Neuronal stem cell (in vitro differentiated cells): ENCODE measurements at regions not wholly inside any gene's neighbourhood (a gene's known extent, or its start where the extent isn't known, plus 50 kb on each side); places are given as distances from the start of the nearest gene placed in this dataset.

ENCODE experiments used
- DNase-seq: peaks from one replicate; pipeline ENCODE4 v3.0.0-alpha.2; 2013; ENCODE audit warnings: low spot score
- H2AFZ ChIP-seq: one replicate; pipeline ENCODE4 v1.6.1; 2013; ENCODE audit warnings: mild to moderate bottlenecking, low read length, inconsistent platforms
- H2AK5ac ChIP-seq: 2 replicates; pipeline ENCODE4 v1.6.1; 2013; ENCODE audit warnings: low read depth, mild to moderate bottlenecking, inconsistent platforms, low read length, moderate library complexity, mixed read lengths
- H2BK120ac ChIP-seq: 2 replicates; pipeline ENCODE4 v1.6.1; 2013; ENCODE audit warnings: low read depth, mild to moderate bottlenecking, inconsistent platforms, low read length, moderate library complexity, mixed read lengths
- H2BK12ac ChIP-seq: one replicate; pipeline ENCODE4 v1.6.1; 2013; ENCODE audit warnings: low read length, inconsistent platforms
- H2BK15ac ChIP-seq: 2 replicates; pipeline ENCODE4 v1.6.1; 2013; ENCODE audit warnings: mild to moderate bottlenecking, low read length, inconsistent platforms, mixed read lengths
- H2BK5ac ChIP-seq: one replicate; pipeline ENCODE4 v1.6.1; 2013; ENCODE audit warnings: inconsistent platforms, mild to moderate bottlenecking, low read length, moderate library complexity
- H3K14ac ChIP-seq: one replicate; pipeline ENCODE4 v1.6.1; 2013; ENCODE audit warnings: low read length, inconsistent platforms
- H3K18ac ChIP-seq: 2 replicates; pipeline ENCODE4 v1.6.1; 2013; ENCODE audit warnings: low read length, inconsistent platforms
- H3K23ac ChIP-seq: 2 replicates; pipeline ENCODE4 v1.6.1; 2013; ENCODE audit warnings: low read depth, mild to moderate bottlenecking, mixed read lengths, low read length, inconsistent platforms; ENCODE audit not compliant: poor library complexity
- H3K27ac ChIP-seq: replicated peaks from 3 replicates; pipeline ENCODE4 v1.5.1; 2013; ENCODE audit warnings: low read length, inconsistent platforms
- H3K27me3 ChIP-seq, 3 experiments: 2 replicates each; pipeline ENCODE4 v1.6.1; 2013; ENCODE audit warnings: low read length in 3 of 3, mild to moderate bottlenecking in 2 of 3, inconsistent platforms in 1 of 3, low read depth in 1 of 3, mixed read lengths in 1 of 3, moderate library complexity in 1 of 3; ENCODE audit not compliant: control insufficient read depth in 3 of 3, insufficient read depth in 3 of 3
- H3K36me3 ChIP-seq, 2 donors: replicated peaks in 1 of 2; 2 replicates each; pipeline ENCODE4 v1.6.1; 2013; ENCODE audit warnings: low read length in 2 of 2; ENCODE audit not compliant: control insufficient read depth in 2 of 2, insufficient read depth in 2 of 2
- H3K4ac ChIP-seq: 2 replicates; pipeline ENCODE4 v1.6.1; 2013; ENCODE audit warnings: inconsistent platforms, mild to moderate bottlenecking, low read length, moderate library complexity
- H3K4me1 ChIP-seq, 2 donors: 1 replicate in 1 of 2; 2 replicates in 1 of 2; pipeline ENCODE4 v1.6.1; 2013; ENCODE audit warnings: low read length in 2 of 2, low read depth in 1 of 2; ENCODE audit not compliant: control insufficient read depth in 2 of 2, insufficient read depth in 1 of 2
- H3K4me2 ChIP-seq: one replicate; pipeline ENCODE4 v1.6.1; 2013; ENCODE audit warnings: mild to moderate bottlenecking, low read length, inconsistent platforms; ENCODE audit not compliant: insufficient read depth, poor library complexity, severe bottlenecking
- H3K4me3 ChIP-seq, 2 donors: 2 replicates each; pipeline ENCODE4 v1.5.1; 2013; ENCODE audit warnings: low read length in 2 of 2, mild to moderate bottlenecking in 2 of 2, inconsistent platforms in 1 of 2, moderate library complexity in 1 of 2
- H3K79me1 ChIP-seq: one replicate; pipeline ENCODE4 v1.6.1; 2013; ENCODE audit warnings: low read depth, mild to moderate bottlenecking, inconsistent platforms, low read length, moderate library complexity
- H3K9ac ChIP-seq: one replicate; pipeline ENCODE4 v1.6.1; 2013; ENCODE audit warnings: mild to moderate bottlenecking, low read depth, low read length, inconsistent platforms; ENCODE audit not compliant: poor library complexity
- H3K9me3 ChIP-seq, 2 donors: replicated peaks in 1 of 2; 2 replicates each; pipeline versions ENCODE3 to v1.6.1; 2013; ENCODE audit warnings: low read length in 2 of 2, mild to moderate bottlenecking in 2 of 2, inconsistent platforms in 1 of 2, low read depth in 1 of 2, mixed read lengths in 1 of 2, moderate library complexity in 1 of 2; ENCODE audit not compliant: control insufficient read depth in 2 of 2, insufficient read depth in 1 of 2
- H4K8ac ChIP-seq: one replicate; pipeline ENCODE4 v1.6.1; 2013; ENCODE audit warnings: low read depth, mild to moderate bottlenecking, inconsistent platforms, low read length, moderate library complexity
- H4K91ac ChIP-seq: one replicate; pipeline ENCODE4 v1.6.1; 2013; ENCODE audit warnings: low read length, low read depth, mild to moderate bottlenecking, inconsistent platforms; ENCODE audit not compliant: poor library complexity
- WGBS, 2 donors: extraction: QIAGEN DNeasy Blood & Tissue Kit; methylation state at CpG; one replicate each; pipeline ENCODE4 v1.1.7; 2013; ENCODE audit warnings: missing lambda C conversion rate in 2 of 2, mixed read lengths in 1 of 2; ENCODE audit not compliant: insufficient read length in 2 of 2, insufficient replicate concordance in 1 of 2; ENCODE audit errors: extremely low coverage in 2 of 2; 5-methylcytosine and 5-hydroxymethylcytosine counted together

- Histone ChIP-seq H3K79me1 (no peaks in the 10 kb centered on the region), H3K9ac (no peak overlapping the region), H2BK120ac (no peak overlapping the region), H3K36me3 (no peaks in the 10 kb centered on the region), H2BK5ac (no peak overlapping the region), H4K91ac (no peak overlapping the region), H3K4ac (no peak overlapping the region), H3K27ac (no peak overlapping the region), H4K8ac (no peak overlapping the region), H3K9me3 (no peaks in the 10 kb centered on the region), H2AK5ac (no peak overlapping the region), H3K23ac (no peak overlapping the region), H3K27me3 (no peaks in the 10 kb centered on the region), H2BK12ac (no peak overlapping the region), H3K4me2 (no peak overlapping the region), H3K4me3 (no peak overlapping the region), H2AFZ (no peak overlapping the region), H3K14ac (no peak overlapping the region), H3K18ac (no peak overlapping the region), H3K4me1 (no peaks in the 10 kb centered on the region), H2BK15ac (no peak overlapping the region)
- DNase-seq: no peak
- no CpG with 5 or more reads among the region's 5 CpGs for WGBS, 2 donors
Measured at GRCh38 chr22:34294476-34294875, 374.2 kb upstream of the LARGE1 start.

GRCh38 chr22:34294986-34295385 is 374.7 kb upstream of the LARGE1 start:
- H3K4me1 ChIP-seq: no peaks in the 10 kb centered on the region
- no peak for DNase-seq
- no CpG with 5 or more reads among the region's 3 CpGs for WGBS, 2 donors

GRCh38 chr22:34296461-34296860 is 376.2 kb upstream of the LARGE1 start:
- Histone ChIP-seq H3K18ac (no peak overlapping the region), H4K91ac (no peak overlapping the region), H2BK5ac (no peak overlapping the region), H3K4ac (no peak overlapping the region), H2BK120ac (no peak overlapping the region), H3K4me1 (no peaks in the 10 kb centered on the region), H2BK15ac (no peak overlapping the region), H3K27ac (no peak overlapping the region), H3K27me3 (no peaks in the 10 kb centered on the region), H3K79me1 (no peaks in the 10 kb centered on the region), H3K4me2 (no peak overlapping the region), H3K9me3 (no peaks in the 10 kb centered on the region), H3K14ac (no peak overlapping the region), H3K4me3 (no peak overlapping the region), H2BK12ac (no peak overlapping the region), H2AFZ (no peak overlapping the region), H3K23ac (no peak overlapping the region), H2AK5ac (no peak overlapping the region), H3K9ac (no peak overlapping the region), H3K36me3 (no peaks in the 10 kb centered on the region), H4K8ac (no peak overlapping the region)
- no CpG with 5 or more reads among the region's 2 CpGs for WGBS, 2 donors
- no peak for DNase-seq

More at GRCh38 chr22:34294986-34295385, 374.7 kb upstream of the LARGE1 start:
- no peak overlapping the region for H3K4ac ChIP-seq
- no peak overlapping the region for H3K18ac ChIP-seq
- H3K9me3 ChIP-seq: no peaks in the 10 kb centered on the region
- no peak overlapping the region for H3K9ac ChIP-seq
- no peak overlapping the region for H2AK5ac ChIP-seq
- no peak overlapping the region for H2BK12ac ChIP-seq
- no peaks in the 10 kb centered on the region for H3K27me3 ChIP-seq
- no peak overlapping the region for H3K14ac ChIP-seq
- H3K23ac ChIP-seq: no peak overlapping the region
- no peak overlapping the region for H4K8ac ChIP-seq
- H3K79me1 ChIP-seq: no peaks in the 10 kb centered on the region
- no peaks in the 10 kb centered on the region for H3K36me3 ChIP-seq
- H2BK120ac ChIP-seq: no peak overlapping the region
- no peak overlapping the region for H2BK5ac ChIP-seq
- no peak overlapping the region for H3K27ac ChIP-seq
- H2BK15ac ChIP-seq: no peak overlapping the region
- no peak overlapping the region for H2AFZ ChIP-seq
- no peak overlapping the region for H3K4me2 ChIP-seq
- H4K91ac ChIP-seq: no peak overlapping the region
- no peak overlapping the region for H3K4me3 ChIP-seq

GRCh38 chr22:34297536-34298120 is 377.4 kb upstream of the LARGE1 start:
- H3K79me1 ChIP-seq: no peaks in the 10 kb centered on the region
- DNase-seq: no peak
- H3K23ac ChIP-seq: no peak overlapping the region
- no peak overlapping the region for H3K4me2 ChIP-seq
- no peak overlapping the region for H3K14ac ChIP-seq
- no peaks in the 10 kb centered on the region for H3K9me3 ChIP-seq
- no peak overlapping the region for H2BK120ac ChIP-seq
- no peaks in the 10 kb centered on the region for H3K4me1 ChIP-seq
- no CpG with 5 or more reads among the region's 1 CpG for WGBS, 2 donors
- no peak overlapping the region for H3K4me3 ChIP-seq
- H4K8ac ChIP-seq: no peak overlapping the region
- H3K36me3 ChIP-seq: no peaks in the 10 kb centered on the region
- H2BK15ac ChIP-seq: no peak overlapping the region
- H2BK12ac ChIP-seq: no peak overlapping the region
- H3K18ac ChIP-seq: no peak overlapping the region
- H3K9ac ChIP-seq: no peak overlapping the region
- no peak overlapping the region for H2AFZ ChIP-seq
- H2AK5ac ChIP-seq: no peak overlapping the region
- H4K91ac ChIP-seq: no peak overlapping the region
- H3K27me3 ChIP-seq: no peaks in the 10 kb centered on the region
- no peak overlapping the region for H3K27ac ChIP-seq
- no peak overlapping the region for H2BK5ac ChIP-seq
- H3K4ac ChIP-seq: no peak overlapping the region
